Sciatic nerve (tissue), 2 donors: ENCODE measurements at regions not wholly inside any gene's neighbourhood (a gene's known extent, or its start where the extent isn't known, plus 50 kb on each side); places are given as distances from the start of the nearest gene placed in this dataset.
"Not testable (repeated sequence)": the region's sequence is repeated elsewhere in the genome, so short reads cannot be mapped to it uniquely, and the experiment has no call there.

Experiments
- ATAC-seq: fragments of 200-7000 bp; cut with Tn5 transposase; one replicate; pipeline ENCODE4 v1.9.1; 2020; ENCODE audit warnings: mild to moderate bottlenecking, moderate library complexity
- DNase-seq: peaks from one replicate; pipeline ENCODE4 v3.0.0-alpha.2; 2020; ENCODE audit warnings: low spot score
- intact Hi-C: fragments of 100-400 bp; cut with DNase I; formaldehyde crosslinking; loops from one replicate; pipeline ENCODE4 v1.14.2; 2022
- donor health status: DM: no; HTN: no; CAD: no.
- donor health status: DM: no; HTN: no; CAD: no.

- peak; percentile 87 for ATAC-seq
- DNase-seq, result no peak
- intact Hi-C loops, result no loop called here
Observed at GRCh38 chr6:40688214-40688761, 101.1 kb upstream of the LRFN2 start.

- no peak for DNase-seq
- intact Hi-C loops, result no loop called here
- no peak for ATAC-seq
Observed at GRCh38 chr6:40685862-40686261, 98.7 kb upstream of the LRFN2 start.

- ATAC-seq (no peak), DNase-seq (no peak)
- intact Hi-C loops, result no loop called here
Observed at GRCh38 chr6:40681622-40682021, 94.5 kb upstream of the LRFN2 start.

- DNase-seq, result no peak
Observed at GRCh38 chr6:40678941-40679340, 91.8 kb upstream of the LRFN2 start.

GRCh38 chr6:40674170-40674569 is 87.0 kb upstream of the LRFN2 start:
- intact Hi-C loops, result no loop called here

More at GRCh38 chr6:40678941-40679340, 91.8 kb upstream of the LRFN2 start:
- ATAC-seq, result no peak
- intact Hi-C loops, result no loop called here

GRCh38 chr6:40672087-40672486 is 84.9 kb upstream of the LRFN2 start:
- DNase-seq (no peak), ATAC-seq (peak; percentile 49)
- intact Hi-C loops, result no loop called here

More at GRCh38 chr6:40674170-40674569, 87.0 kb upstream of the LRFN2 start:
- ATAC-seq (no peak), DNase-seq (no peak)

- DNase-seq, result no peak
- ATAC-seq, result peak; percentile 36
Observed at GRCh38 chr6:40671694-40672050, 84.5 kb upstream of the LRFN2 start.

GRCh38 chr6:40671001-40671693 is 84.0 kb upstream of the LRFN2 start:
- ATAC-seq, result peak; percentile 36
- intact Hi-C loops, result no loop called here
- no peak for DNase-seq

More at GRCh38 chr6:40671694-40672050, 84.5 kb upstream of the LRFN2 start:
- intact Hi-C loops, result no loop called here

GRCh38 chr6:40669343-40669742 is 82.2 kb upstream of the LRFN2 start:
- no peak for ATAC-seq
- DNase-seq, result no peak
- intact Hi-C loops, result no loop called here

- intact Hi-C loops, result no loop called here
- DNase-seq, result no peak
Observed at GRCh38 chr6:40668203-40668602, 81.0 kb upstream of the LRFN2 start.

GRCh38 chr6:40666530-40666929 is 79.4 kb upstream of the LRFN2 start:
- DNase-seq (no peak), ATAC-seq (no peak)
- intact Hi-C loops, result no loop called here

More at GRCh38 chr6:40668203-40668602, 81.0 kb upstream of the LRFN2 start:
- no peak for ATAC-seq

GRCh38 chr6:40661726-40662125 is 74.6 kb upstream of the LRFN2 start:
- no peak for DNase-seq
- intact Hi-C loops, result no loop called here
- ATAC-seq, result no peak

- DNase-seq, ATAC-seq, intact Hi-C loops: not testable (repeated sequence)
Observed at GRCh38 chr6:40656772-40657171, 69.6 kb upstream of the LRFN2 start.

GRCh38 chr6:40654828-40655227 is 67.7 kb upstream of the LRFN2 start:
- no peak for DNase-seq
- intact Hi-C loops, result no loop called here
- ATAC-seq, result no peak

GRCh38 chr6:40645043-40645442 is 57.9 kb upstream of the LRFN2 start:
- intact Hi-C loops, result no loop called here
- DNase-seq (no peak), ATAC-seq (no peak)

- intact Hi-C loops, result no loop called here
- ATAC-seq, result no peak
Observed at GRCh38 chr6:40642837-40643236, 55.7 kb upstream of the LRFN2 start.

GRCh38 chr6:40642190-40642589 is 55.0 kb upstream of the LRFN2 start:
- intact Hi-C loops, result no loop called here
- ATAC-seq (no peak), DNase-seq (no peak)

More at GRCh38 chr6:40642837-40643236, 55.7 kb upstream of the LRFN2 start:
- DNase-seq, result no peak

- ATAC-seq (peak; percentile 90), DNase-seq (peak; percentile 67)
- intact Hi-C loops, result no loop called here
Observed at GRCh38 chr6:40640599-40641227, 53.5 kb upstream of the LRFN2 start.
